GM12878 (cell line): ENCODE measurements at regions not wholly inside any gene's neighbourhood (a gene's known extent, or its start where the extent isn't known, plus 50 kb on each side); places are given as distances from the start of the nearest gene placed in this dataset.

Experiments used
- JUND ChIP-seq: IDR thresholded peaks from 2 replicates; pipeline ENCODE4 v1.6.1; 2012; ENCODE audit warnings: low read depth, mild to moderate bottlenecking, low read length, improper control_type of control experiment, moderate library complexity
- NFIC ChIP-seq: IDR thresholded peaks from 2 replicates; pipeline ENCODE4 v1.6.1; 2012; ENCODE audit warnings: low read depth, mild to moderate bottlenecking, inconsistent platforms, low read length, moderate library complexity
- NR2C1 ChIP-seq: fragments of 450-650 bp; IDR thresholded peaks from 2 replicates; pipeline ENCODE4 v1.6.1; 2017; ENCODE audit warnings: antibody characterized with exemption, mild to moderate bottlenecking, moderate library complexity
- POLR2A ChIP-seq: IDR thresholded peaks from 2 replicates; pipeline ENCODE4 v1.6.1; 2011; ENCODE audit warnings: low read depth, mild to moderate bottlenecking, low read length
- POLR2AphosphoS2 ChIP-seq: IDR thresholded peaks from 2 replicates; pipeline ENCODE4 v1.6.1; 2011; ENCODE audit warnings: low read depth, mild to moderate bottlenecking, low read length, improper control_type of control experiment, moderate library complexity
- RAD21 ChIP-seq: IDR thresholded peaks from 2 replicates; pipeline ENCODE4 v1.6.1; 2011; ENCODE audit warnings: mild to moderate bottlenecking, low read depth, low read length, moderate library complexity; ENCODE audit not compliant: insufficient read depth
- RFX5 ChIP-seq: IDR thresholded peaks from 2 replicates; pipeline ENCODE4 v1.6.1; 2011; ENCODE audit warnings: low read depth, low read length, improper control_type of control experiment
- SUZ12 ChIP-seq: fragments of 200-600 bp; sonication (generic); IDR thresholded peaks from one replicate; pipeline ENCODE4 v1.6.1; 2018; ENCODE audit warnings: antibody characterized with exemption, mild to moderate bottlenecking; ENCODE audit not compliant: unreplicated experiment
- ZNF274 ChIP-seq: IDR thresholded peaks from one replicate; pipeline ENCODE4 v1.8.0; 2011; ENCODE audit not compliant: insufficient read length, insufficient read depth
- TF ChIP-seq, protein P1 (sequence below): IDR thresholded peaks from 2 replicates; pipeline ENCODE4 v1.6.1; 2011; ENCODE audit warnings: mild to moderate bottlenecking, low read depth, low read length, moderate library complexity; ENCODE audit not compliant: insufficient replicate concordance
- TF ChIP-seq, protein P2 (sequence below): IDR thresholded peaks from 2 replicates; pipeline ENCODE4 v1.6.1; 2011; ENCODE audit warnings: low read depth, mild to moderate bottlenecking, low read length, moderate library complexity, borderline replicate concordance; ENCODE audit errors: extremely low read depth
- TF ChIP-seq, protein P3 (sequence below), 3 experiments: IDR thresholded peaks in 2 of 3; conservative IDR thresholded peaks in 1 of 3; 2 replicates each; pipeline ENCODE4 v1.5.1; 2011; ENCODE audit warnings: low read depth in 3 of 3, low read length in 3 of 3, mild to moderate bottlenecking in 3 of 3, control low read depth in 2 of 3, moderate library complexity in 2 of 3, inconsistent platforms in 1 of 3, mixed read lengths in 1 of 3; ENCODE audit not compliant: control insufficient read depth in 2 of 3, insufficient read depth in 1 of 3; ENCODE audit errors: extremely low read depth in 1 of 3

DNA sequence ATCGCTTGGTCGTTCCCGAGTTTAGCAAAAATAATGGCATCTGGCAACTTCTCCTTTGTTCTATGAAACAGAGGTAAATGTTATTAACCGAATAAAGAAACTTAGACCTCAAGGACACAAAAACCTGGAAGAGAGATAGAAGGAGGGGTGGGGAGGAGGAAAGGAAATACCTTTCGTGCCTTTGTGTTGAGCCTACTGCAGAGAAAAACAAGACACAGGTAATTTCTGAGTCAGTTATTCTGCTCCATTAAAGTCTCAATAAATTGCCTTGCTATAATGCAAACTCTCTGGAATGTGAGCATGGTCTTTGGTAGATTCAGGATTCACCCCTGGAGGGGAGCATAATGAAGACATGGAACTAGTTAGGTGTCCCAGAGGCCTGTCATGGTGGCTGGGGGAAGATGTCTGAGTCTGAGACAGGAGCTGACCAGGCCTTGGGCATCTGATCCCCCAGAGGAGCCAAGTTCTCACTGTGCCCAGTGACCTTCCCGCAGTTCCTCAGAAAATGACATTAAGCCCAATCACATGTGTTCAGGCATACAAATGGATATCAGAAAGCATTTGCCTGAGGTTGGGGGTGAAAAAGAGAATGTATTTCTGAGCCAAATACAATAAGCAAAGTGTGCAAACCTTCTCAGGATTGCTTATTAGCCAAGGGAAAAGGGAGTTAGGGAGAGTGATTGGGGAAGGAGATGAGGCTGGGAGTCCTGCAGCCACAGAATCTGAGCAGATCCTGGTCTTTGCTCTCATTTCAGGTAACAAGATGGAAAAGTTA, 72.6 kb upstream of the CADM1 start:
- TF ChIP-seq ZNF274 (no peak), NR2C1 (no peak), RFX5 (no peak), POLR2AphosphoS2 (no peak), JUND (no peak), NFIC (no peak), SUZ12 (no peak), POLR2A (no peak), RAD21 (no peak)
- TF ChIP-seq, protein P1, sequence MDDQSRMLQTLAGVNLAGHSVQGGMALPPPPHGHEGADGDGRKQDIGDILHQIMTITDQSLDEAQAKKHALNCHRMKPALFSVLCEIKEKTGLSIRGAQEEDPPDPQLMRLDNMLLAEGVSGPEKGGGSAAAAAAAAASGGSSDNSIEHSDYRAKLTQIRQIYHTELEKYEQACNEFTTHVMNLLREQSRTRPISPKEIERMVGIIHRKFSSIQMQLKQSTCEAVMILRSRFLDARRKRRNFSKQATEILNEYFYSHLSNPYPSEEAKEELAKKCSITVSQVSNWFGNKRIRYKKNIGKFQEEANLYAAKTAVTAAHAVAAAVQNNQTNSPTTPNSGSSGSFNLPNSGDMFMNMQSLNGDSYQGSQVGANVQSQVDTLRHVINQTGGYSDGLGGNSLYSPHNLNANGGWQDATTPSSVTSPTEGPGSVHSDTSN: no peak
- TF ChIP-seq, protein P2, sequence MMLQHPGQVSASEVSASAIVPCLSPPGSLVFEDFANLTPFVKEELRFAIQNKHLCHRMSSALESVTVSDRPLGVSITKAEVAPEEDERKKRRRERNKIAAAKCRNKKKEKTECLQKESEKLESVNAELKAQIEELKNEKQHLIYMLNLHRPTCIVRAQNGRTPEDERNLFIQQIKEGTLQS: no peak
- TF ChIP-seq, protein P3, sequence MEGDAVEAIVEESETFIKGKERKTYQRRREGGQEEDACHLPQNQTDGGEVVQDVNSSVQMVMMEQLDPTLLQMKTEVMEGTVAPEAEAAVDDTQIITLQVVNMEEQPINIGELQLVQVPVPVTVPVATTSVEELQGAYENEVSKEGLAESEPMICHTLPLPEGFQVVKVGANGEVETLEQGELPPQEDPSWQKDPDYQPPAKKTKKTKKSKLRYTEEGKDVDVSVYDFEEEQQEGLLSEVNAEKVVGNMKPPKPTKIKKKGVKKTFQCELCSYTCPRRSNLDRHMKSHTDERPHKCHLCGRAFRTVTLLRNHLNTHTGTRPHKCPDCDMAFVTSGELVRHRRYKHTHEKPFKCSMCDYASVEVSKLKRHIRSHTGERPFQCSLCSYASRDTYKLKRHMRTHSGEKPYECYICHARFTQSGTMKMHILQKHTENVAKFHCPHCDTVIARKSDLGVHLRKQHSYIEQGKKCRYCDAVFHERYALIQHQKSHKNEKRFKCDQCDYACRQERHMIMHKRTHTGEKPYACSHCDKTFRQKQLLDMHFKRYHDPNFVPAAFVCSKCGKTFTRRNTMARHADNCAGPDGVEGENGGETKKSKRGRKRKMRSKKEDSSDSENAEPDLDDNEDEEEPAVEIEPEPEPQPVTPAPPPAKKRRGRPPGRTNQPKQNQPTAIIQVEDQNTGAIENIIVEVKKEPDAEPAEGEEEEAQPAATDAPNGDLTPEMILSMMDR (IDR thresholded peaks at IDR 0.05 in 2 of 3, conservative IDR thresholded peaks at IDR 0.05 in 1 of 3; ENCODE audit: control insufficient read depth in 2 of 3, extremely low read depth in 1 of 3, insufficient read depth in 1 of 3, low read depth in 3 of 3, low read length in 3 of 3): no peak
